Thoracic aorta (tissue), 2 donors: ENCODE measurements at regions not wholly inside any gene's neighbourhood (a gene's known extent, or its start where the extent isn't known, plus 50 kb on each side); places are given as distances from the start of the nearest gene placed in this dataset.

Experiments
- ATAC-seq: fragments of 150-250 bp; one replicate; pipeline ENCODE4 v1.8.0; 2017; ENCODE audit warnings: low read depth; ENCODE audit not compliant: insufficient number of reproducible peaks, low FRiP score
- DNase-seq: peaks from one replicate; pipeline ENCODE4 v3.0.0-alpha.2; 2020; ENCODE audit warnings: low spot score
- H3K27ac ChIP-seq, 2 donors: fragments of 200-600 bp; sonication (generic); 1 replicate in 1 of 2; 2 replicates in 1 of 2; pipeline ENCODE4 v1.5.1; 2016; ENCODE audit warnings: mild to moderate bottlenecking in 2 of 2, moderate library complexity in 2 of 2
- H3K27me3 ChIP-seq: fragments of 200-600 bp; sonication (generic); replicated peaks from 2 replicates; pipeline ENCODE4 v1.6.0; 2016; ENCODE audit warnings: mild to moderate bottlenecking; ENCODE audit not compliant: insufficient read depth
- H3K36me3 ChIP-seq: fragments of 200-600 bp; sonication (generic); one replicate; pipeline ENCODE4 v1.5.1; 2016
- H3K4me1 ChIP-seq, 2 donors: fragments of 200-600 bp; sonication (generic); 1 replicate in 1 of 2; 2 replicates in 1 of 2; pipeline versions ENCODE4 v1.5.1 to v1.6.0; 2016; ENCODE audit warnings: low read depth in 2 of 2, mild to moderate bottlenecking in 1 of 2; ENCODE audit not compliant: control insufficient read depth in 1 of 2
- H3K4me3 ChIP-seq: fragments of 200-600 bp; sonication (generic); 2 replicates; pipeline ENCODE4 v1.5.1; 2016; ENCODE audit warnings: mild to moderate bottlenecking
- H3K9me3 ChIP-seq: fragments of 200-600 bp; sonication (generic); 2 replicates; pipeline ENCODE4 v1.5.1; 2016
- CTCF ChIP-seq: fragments of 200-600 bp; sonication (generic); IDR thresholded peaks from one replicate; pipeline ENCODE4 v1.5.1; 2019; ENCODE audit warnings: antibody characterized with exemption

- Histone ChIP-seq H3K4me1 (no peaks in the 10 kb centered on the region), H3K27ac (no peak overlapping the region), H3K4me3 (peak overlapping the region; percentile 41), H3K36me3 (no peaks in the 10 kb centered on the region), H3K27me3 (no peaks in the 10 kb centered on the region), H3K9me3 (no peaks in the 10 kb centered on the region)
- ATAC-seq (no peak), DNase-seq (no peak)
- no peak for TF ChIP-seq CTCF
Measured at GRCh38 chr10:2744547-2745200, 322.7 kb upstream of the PFKP start.

GRCh38 chr10:2734603-2735002, 332.7 kb upstream of the PFKP start:
- ATAC-seq (no peak), DNase-seq (no peak)
- no peaks in the 10 kb centered on the region for H3K4me1 ChIP-seq
- no peaks in the 10 kb centered on the region for H3K9me3 ChIP-seq
- TF ChIP-seq CTCF = no peak
- no peak overlapping the region for H3K27ac ChIP-seq
- H3K36me3 ChIP-seq = no peaks in the 10 kb centered on the region
- H3K4me3 ChIP-seq = no peak overlapping the region
- H3K27me3 ChIP-seq = no peaks in the 10 kb centered on the region

- no peaks in the 10 kb centered on the region for H3K36me3 ChIP-seq
- TF ChIP-seq CTCF = no peak
- no peaks in the 10 kb centered on the region for H3K27me3 ChIP-seq
- ATAC-seq (no peak), DNase-seq (no peak)
- H3K27ac ChIP-seq = no peak overlapping the region
- no peaks in the 10 kb centered on the region for H3K9me3 ChIP-seq
- no peaks in the 10 kb centered on the region for H3K4me1 ChIP-seq
- H3K4me3 ChIP-seq = no peak overlapping the region
Measured at GRCh38 chr10:2733278-2733963, 333.9 kb upstream of the PFKP start.

- Histone ChIP-seq H3K4me1 (no peaks in the 10 kb centered on the region), H3K4me3 (no peak overlapping the region), H3K27ac (no peak overlapping the region), H3K9me3 (no peaks in the 10 kb centered on the region), H3K27me3 (no peaks in the 10 kb centered on the region), H3K36me3 (no peaks in the 10 kb centered on the region)
- TF ChIP-seq CTCF = no peak
- DNase-seq = no peak
- no peak for ATAC-seq
Measured at GRCh38 chr10:2731940-2732339, 335.4 kb upstream of the PFKP start.

- Histone ChIP-seq H3K27me3 (no peaks in the 10 kb centered on the region), H3K27ac (no peak overlapping the region), H3K4me1 (no peaks in the 10 kb centered on the region), H3K4me3 (no peak overlapping the region), H3K9me3 (no peaks in the 10 kb centered on the region), H3K36me3 (no peaks in the 10 kb centered on the region)
- TF ChIP-seq CTCF = no peak
- ATAC-seq (no peak), DNase-seq (no peak)
Measured at GRCh38 chr10:2729197-2729596, 338.2 kb upstream of the PFKP start.
